GM12873 (cell line): ENCODE measurements at regions not wholly inside any gene's neighbourhood (a gene's known extent, or its start where the extent isn't known, plus 50 kb on each side); places are given as distances from the start of the nearest gene placed in this dataset.

ENCODE experiments used
- CTCF ChIP-seq: IDR thresholded peaks from 2 replicates; pipeline ENCODE4 v1.5.1; 2012; ENCODE audit warnings: low read depth, mild to moderate bottlenecking, moderate library complexity, low read length, control low read depth; ENCODE audit not compliant: insufficient read depth; ENCODE audit errors: missing control alignments

- TF ChIP-seq CTCF: no peak
These were observed 356.8 kb downstream of the DHX35 start for GRCh38 chr20:39318911-39319310.

GRCh38 chr20:39312676-39313075 lies 350.5 kb downstream of the DHX35 start:
- TF ChIP-seq CTCF: no peak

- no peak for TF ChIP-seq CTCF
These were observed 349.8 kb downstream of the DHX35 start for GRCh38 chr20:39311851-39312506.

GRCh38 chr20:39310363-39310995 lies 348.3 kb downstream of the DHX35 start:
- no peak for TF ChIP-seq CTCF

GRCh38 chr20:39309458-39309857 lies 347.3 kb downstream of the DHX35 start:
- no peak for TF ChIP-seq CTCF

GRCh38 chr20:39302312-39302711 lies 340.2 kb downstream of the DHX35 start:
- no peak for TF ChIP-seq CTCF

GRCh38 chr20:39299783-39300182 lies 337.6 kb downstream of the DHX35 start:
- no peak for TF ChIP-seq CTCF
